IPS-18c (cell line): ENCODE measurements at regions not wholly inside any gene's neighbourhood (a gene's known extent, or its start where the extent isn't known, plus 50 kb on each side); places are given as distances from the start of the nearest gene placed in this dataset.

Experiments used
- H3K4me3 ChIP-seq: 2 replicates; pipeline ENCODE4 v1.7.0; 2013; ENCODE audit warnings: low read depth, mild to moderate bottlenecking, low read length, moderate library complexity; ENCODE audit not compliant: insufficient read depth
- H3K9me3 ChIP-seq: one replicate; pipeline ENCODE4 v1.6.1; 2013; ENCODE audit warnings: mild to moderate bottlenecking, low read length, moderate library complexity; ENCODE audit not compliant: control insufficient read depth, insufficient read depth

- H3K4me3 ChIP-seq = no peak overlapping the region
- H3K9me3 ChIP-seq = no peaks in the 10 kb centered on the region
Observed at GRCh38 chr2:155830351-155830750, 502.2 kb downstream of the NR4A2 start.

- H3K4me3 ChIP-seq = no peak overlapping the region
- H3K9me3 ChIP-seq = no peaks in the 10 kb centered on the region
Observed at GRCh38 chr2:155825876-155826275, 506.6 kb downstream of the NR4A2 start.

- peaks cover 6% of the 10 kb centered on the region for H3K9me3 ChIP-seq
- H3K4me3 ChIP-seq = no peak overlapping the region
Observed at GRCh38 chr2:155815851-155816250, 516.7 kb downstream of the NR4A2 start.

GRCh38 chr2:155815275-155815674, 517.2 kb downstream of the NR4A2 start:
- no peak overlapping the region for H3K4me3 ChIP-seq

GRCh38 chr2:155810411-155810810, 522.1 kb downstream of the NR4A2 start:
- no peak overlapping the region for H3K4me3 ChIP-seq
- no peaks in the 10 kb centered on the region for H3K9me3 ChIP-seq

More at GRCh38 chr2:155815275-155815674, 517.2 kb downstream of the NR4A2 start:
- peaks cover 6% of the 10 kb centered on the region for H3K9me3 ChIP-seq

- Histone ChIP-seq H3K4me3 (no peak overlapping the region), H3K9me3 (no peaks in the 10 kb centered on the region)
Observed at GRCh38 chr2:155802888-155803287, 529.6 kb downstream of the NR4A2 start.

- H3K4me3 ChIP-seq = no peak overlapping the region
- H3K9me3 ChIP-seq = no peaks in the 10 kb centered on the region
Observed at GRCh38 chr2:155792666-155793065, 539.9 kb downstream of the NR4A2 start.

- no peaks in the 10 kb centered on the region for H3K9me3 ChIP-seq
- H3K4me3 ChIP-seq = no peak overlapping the region
Observed at GRCh38 chr2:155770516-155770915, 562.0 kb downstream of the NR4A2 start.

GRCh38 chr2:155766342-155767115, 566.0 kb downstream of the NR4A2 start:
- Histone ChIP-seq H3K4me3 (no peak overlapping the region), H3K9me3 (no peaks in the 10 kb centered on the region)

GRCh38 chr2:155755481-155755880, 577.0 kb downstream of the NR4A2 start:
- Histone ChIP-seq H3K9me3 (no peaks in the 10 kb centered on the region), H3K4me3 (no peak overlapping the region)

- Histone ChIP-seq H3K9me3 (no peaks in the 10 kb centered on the region), H3K4me3 (no peak overlapping the region)
Observed at GRCh38 chr2:155748131-155748530, 584.4 kb downstream of the NR4A2 start.

- H3K9me3 ChIP-seq = no peaks in the 10 kb centered on the region
- no peak overlapping the region for H3K4me3 ChIP-seq
Observed at GRCh38 chr2:155747531-155747930, 585.0 kb downstream of the NR4A2 start.

- no peaks in the 10 kb centered on the region for H3K9me3 ChIP-seq
- H3K4me3 ChIP-seq = no peak overlapping the region
Observed at GRCh38 chr2:155733091-155733853, 599.2 kb downstream of the NR4A2 start.

- no peaks in the 10 kb centered on the region for H3K9me3 ChIP-seq
- H3K4me3 ChIP-seq = no peak overlapping the region
Observed at GRCh38 chr2:155730804-155731203, 601.7 kb downstream of the NR4A2 start.

- Histone ChIP-seq H3K4me3 (peak overlapping the region; percentile 34; the same call in 1 of the 2 replicates), H3K9me3 (no peaks in the 10 kb centered on the region)
Observed at GRCh38 chr2:155727187-155727895, 605.2 kb downstream of the NR4A2 start.

- H3K9me3 ChIP-seq = no peaks in the 10 kb centered on the region
Observed at GRCh38 chr2:155722290-155722689, 610.2 kb downstream of the NR4A2 start.

GRCh38 chr2:155715705-155716104, 616.8 kb downstream of the NR4A2 start:
- no peak overlapping the region for H3K4me3 ChIP-seq
- H3K9me3 ChIP-seq = no peaks in the 10 kb centered on the region

More at GRCh38 chr2:155722290-155722689, 610.2 kb downstream of the NR4A2 start:
- H3K4me3 ChIP-seq = no peak overlapping the region

- no peaks in the 10 kb centered on the region for H3K9me3 ChIP-seq
- no peak overlapping the region for H3K4me3 ChIP-seq
Observed at GRCh38 chr2:155714983-155715382, 617.5 kb downstream of the NR4A2 start.
